Activated CD4-positive, alpha-beta T cell treated with anti-CD3 and anti-CD28 coated beads, Interleukin-2, amount 50 U/mL, for 4 hours (primary cell): ENCODE measurements at regions not wholly inside any gene's neighbourhood (a gene's known extent, or its start where the extent isn't known, plus 50 kb on each side); places are given as distances from the start of the nearest gene placed in this dataset.

ENCODE experiments used
- DNase-seq, 2 experiments: peaks; one replicate each; pipeline ENCODE4 v3.0.0-alpha.2; 2020

GRCh38 chr1:116851846-116852245 lies 57.9 kb upstream of the PTGFRN start:
- DNase-seq, result no peak

DNA sequence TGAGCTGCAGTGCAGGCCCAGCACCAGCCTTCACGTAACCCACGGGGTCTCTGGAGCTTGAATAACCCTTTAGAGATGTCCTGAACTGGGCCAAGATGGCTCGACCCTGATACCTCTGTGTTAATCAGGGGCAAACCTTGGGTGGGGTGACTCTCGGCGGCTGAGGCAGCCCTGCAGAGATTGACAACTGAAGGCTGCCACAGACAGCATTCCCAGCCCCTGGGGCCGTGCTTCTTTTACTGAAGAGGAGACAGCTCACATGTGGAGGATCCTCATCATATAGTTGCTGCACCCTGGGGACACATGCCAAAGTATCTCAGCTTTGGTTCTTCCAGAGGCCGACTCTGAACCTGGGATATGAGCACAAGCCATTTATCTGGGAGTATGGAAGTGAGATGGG lies 57.3 kb upstream of the PTGFRN start:
- no peak for DNase-seq

DNA sequence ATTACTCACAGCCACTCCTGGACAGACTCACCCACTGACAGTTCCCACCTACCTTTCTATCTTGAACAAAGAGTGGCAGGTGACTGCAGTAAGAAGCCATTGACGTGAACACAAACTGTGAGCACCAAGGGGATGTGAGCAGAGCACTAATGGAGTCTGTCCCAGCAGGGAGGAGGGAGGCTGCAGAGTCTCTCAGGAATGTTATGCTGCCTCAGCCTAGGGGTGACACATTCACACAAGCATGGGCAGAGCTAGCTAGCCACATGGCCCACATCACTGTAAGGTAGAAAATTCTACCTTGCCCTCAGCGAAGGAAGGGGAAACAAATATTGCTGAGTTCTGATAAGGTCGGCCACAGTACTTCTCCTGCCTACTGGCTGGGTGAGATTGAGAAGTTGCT lies 56.8 kb upstream of the PTGFRN start:
- DNase-seq, result no peak

DNA sequence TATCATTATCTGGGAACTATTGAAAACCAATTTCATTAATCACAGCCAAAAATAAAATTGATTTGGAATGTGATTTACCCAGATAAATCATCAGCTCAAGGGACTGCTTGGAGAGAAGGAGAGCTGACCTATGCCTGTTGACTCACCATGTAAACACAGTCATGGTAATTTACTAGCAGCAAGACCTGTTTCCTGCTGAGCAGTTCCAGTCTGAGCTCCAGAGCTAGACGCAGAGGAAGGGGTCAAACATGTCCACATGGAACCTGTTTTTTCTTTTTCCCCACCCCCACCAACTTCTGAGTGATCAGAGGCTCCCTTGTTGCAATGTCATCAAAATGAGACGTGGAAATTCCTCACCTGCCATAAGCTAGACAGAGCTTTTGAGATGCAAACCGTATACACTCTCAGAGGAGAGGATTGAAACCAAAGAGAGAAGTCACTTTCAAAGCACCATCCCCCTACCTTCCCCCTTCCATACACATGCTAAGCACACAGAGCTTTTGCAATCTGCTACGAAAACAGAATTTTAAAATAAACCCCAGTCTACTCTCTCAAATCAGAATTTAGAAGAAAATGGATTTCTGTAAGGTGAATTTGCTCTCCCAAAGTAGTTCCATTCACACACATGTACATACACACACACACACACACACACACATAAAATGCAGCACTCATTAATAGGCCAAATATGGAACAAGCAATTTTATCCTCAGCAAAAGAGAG lies 55.9 kb upstream of the PTGFRN start:
- DNase-seq, result no peak

- no peak for DNase-seq
Observed at GRCh38 chr1:116854403-116854690, 55.4 kb upstream of the PTGFRN start.

GRCh38 chr1:116854716-116855115 lies 55.0 kb upstream of the PTGFRN start:
- DNase-seq, result no peak

DNA sequence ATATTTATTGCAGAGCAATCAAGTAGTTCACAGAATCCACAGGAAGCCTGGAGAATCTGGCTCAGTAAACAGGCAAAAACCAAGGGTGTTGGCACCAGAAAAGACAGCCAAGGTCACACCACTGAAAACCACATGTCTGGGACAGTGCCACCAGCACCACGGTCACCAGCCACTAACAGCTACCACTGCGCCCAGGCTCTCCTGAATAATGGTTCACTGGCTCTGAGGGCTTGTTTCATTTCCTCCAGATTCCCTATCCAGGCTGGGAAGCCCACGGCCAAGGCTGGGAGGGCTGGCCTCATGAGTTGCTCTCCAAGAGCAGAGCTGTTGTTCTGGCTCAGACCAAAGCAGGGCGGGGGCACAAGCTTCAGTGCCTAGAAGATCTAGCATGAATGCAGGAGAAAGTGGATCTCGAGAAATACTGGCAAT lies 54.5 kb upstream of the PTGFRN start:
- DNase-seq, result no peak

DNA sequence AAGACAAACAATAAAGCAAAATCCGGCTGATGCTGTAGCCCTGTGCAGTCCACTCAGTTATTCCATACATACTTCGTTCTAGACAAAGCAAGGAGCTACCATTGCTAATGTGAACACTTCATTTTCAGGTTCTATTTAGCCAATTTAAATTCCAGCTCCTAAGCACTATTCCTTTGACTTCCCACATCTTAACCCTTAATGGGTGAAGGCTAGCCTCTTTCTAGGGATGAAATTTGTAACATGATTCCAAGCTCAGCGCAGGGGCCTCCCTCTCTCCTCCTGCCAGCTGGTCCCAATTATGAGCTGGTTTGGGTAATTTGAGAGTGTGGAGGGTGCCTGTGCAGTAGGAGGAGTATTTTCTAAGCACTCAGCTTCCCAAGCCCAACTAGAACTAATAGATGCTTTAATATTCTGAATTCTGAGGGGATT lies 53.9 kb upstream of the PTGFRN start:
- no peak for DNase-seq

DNA sequence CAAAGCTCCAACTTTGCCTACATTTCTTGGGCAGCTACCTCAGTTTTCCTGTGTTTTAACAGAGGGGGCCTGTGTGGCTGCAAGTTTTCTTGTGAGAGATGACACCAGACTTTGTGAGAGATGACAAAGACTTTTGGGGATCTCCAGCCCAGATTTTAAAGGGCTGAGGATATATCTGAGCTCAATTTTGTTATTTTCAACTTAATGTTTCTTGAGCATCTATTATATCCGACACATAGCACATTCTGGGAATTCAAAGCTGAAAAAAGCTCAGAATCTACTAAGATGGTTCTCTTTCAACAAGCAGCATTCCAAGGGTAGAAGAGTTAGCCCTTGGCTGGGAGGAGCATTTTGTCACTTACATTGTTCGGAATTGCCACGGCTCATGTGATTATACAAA lies 53.4 kb upstream of the PTGFRN start:
- DNase-seq, result no peak

DNA sequence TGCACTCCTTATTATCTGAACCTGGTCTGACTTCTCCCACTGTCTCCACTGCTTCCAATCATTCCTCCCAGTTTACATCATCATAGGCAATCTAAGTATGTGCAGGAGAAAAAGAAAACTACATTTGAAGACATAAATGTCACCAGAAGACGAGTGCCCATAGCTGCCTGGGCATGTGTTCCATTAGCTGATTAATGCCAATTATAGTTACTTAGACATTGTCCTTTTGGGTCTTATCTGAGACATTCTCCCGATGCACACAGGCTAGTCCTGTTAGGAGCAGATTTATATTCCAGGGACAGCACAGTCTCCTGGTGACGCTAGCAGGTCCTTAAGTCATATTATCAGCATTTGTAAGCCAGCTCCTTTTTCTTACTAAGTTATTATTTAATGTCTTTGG lies 52.6 kb upstream of the PTGFRN start:
- DNase-seq, result no peak
